ENCODE measurements at regions not wholly inside any gene's neighbourhood (a gene's known extent, or its start where the extent isn't known, plus 50 kb on each side); places are given as distances from the start of the nearest gene placed in this dataset.
"Not testable (repeated sequence)": the region's sequence is repeated elsewhere in the genome, so short reads cannot be mapped to it uniquely, and the experiment has no call there.

DNA sequence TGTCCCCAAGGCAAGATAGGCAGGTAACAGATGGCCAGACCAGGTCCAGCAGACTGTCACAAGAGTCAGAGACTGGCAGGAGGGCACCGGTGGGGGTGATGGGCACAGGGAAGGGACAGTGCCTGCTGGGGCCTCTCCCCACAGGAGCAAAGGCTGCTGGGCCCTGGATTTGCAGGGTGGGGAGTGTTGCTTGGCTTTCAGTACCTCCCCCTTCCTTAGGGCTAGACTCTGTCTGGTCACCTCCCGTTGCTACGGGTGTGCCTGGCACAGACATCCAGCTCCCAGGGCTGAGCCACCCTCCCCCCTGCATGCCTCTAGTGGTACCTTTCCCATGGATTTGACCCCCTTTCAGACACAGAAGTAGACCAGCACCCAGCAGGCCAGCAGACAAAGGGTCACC, 205.7 kb upstream of the TP53TG3 start:
- H3K27me3 ChIP-seq (ENCODE audit: insufficient read depth); H3K9me2 ChIP-seq; H3K4me1 ChIP-seq (ENCODE audit: control insufficient read depth in 1 of 2, insufficient read depth in 2 of 2, low read depth in 1 of 2, low read length in 1 of 2); POLR2A ChIA-PET; H3K79me2 ChIP-seq (ENCODE audit: insufficient read depth); H3K27ac ChIP-seq (ENCODE audit: low read depth in 2 of 2, low read length in 1 of 2); H3K4me2 ChIP-seq; H3K9me3 ChIP-seq; H3K9ac ChIP-seq; H2AFZ ChIP-seq (ENCODE audit: low read depth); H3F3A ChIP-seq (replicated peaks; ENCODE audit: insufficient read depth); DNase-seq; H4K20me1 ChIP-seq (ENCODE audit: insufficient read depth); CTCF ChIA-PET; H3K36me3 ChIP-seq (replicated peaks in 1 of 2; ENCODE audit: control insufficient read depth in 1 of 2, insufficient read depth in 2 of 2, low read length in 1 of 2); H3K4me3 ChIP-seq (ENCODE audit: low read depth in 2 of 2, low read length in 1 of 2): not testable (repeated sequence)
- WGBS (ENCODE audit: low lambda C conversion rate), result 31% methylated on average over 2 of the region's 3 CpGs

DNA sequence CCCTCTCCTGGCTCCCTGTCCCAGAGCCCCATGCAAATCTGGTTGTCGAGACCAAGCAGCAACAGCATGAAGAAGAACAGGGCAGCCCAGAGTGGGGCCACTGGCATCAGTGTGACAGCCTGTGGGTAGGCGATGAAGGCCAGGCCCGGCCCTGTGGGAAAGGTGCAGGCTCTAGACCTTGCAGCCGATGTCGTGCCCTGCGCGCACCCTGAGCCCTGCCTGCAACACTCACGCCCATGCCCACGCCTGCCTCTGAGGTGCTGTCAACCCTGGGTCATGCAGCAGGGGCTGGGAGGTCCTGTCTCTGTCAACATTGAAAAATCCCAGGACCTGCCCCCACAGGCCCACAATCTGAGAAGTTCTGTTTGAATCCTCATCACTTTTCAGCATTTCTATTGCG, 204.0 kb upstream of the TP53TG3 start:
- H3K4me3 ChIP-seq (ENCODE audit: low read depth in 2 of 2, low read length in 1 of 2); H3K27ac ChIP-seq (ENCODE audit: low read depth in 2 of 2, low read length in 1 of 2); H3K79me2 ChIP-seq (ENCODE audit: insufficient read depth); H3K9ac ChIP-seq; H3K4me1 ChIP-seq (ENCODE audit: control insufficient read depth in 1 of 2, insufficient read depth in 2 of 2, low read depth in 1 of 2, low read length in 1 of 2); H3K4me2 ChIP-seq; H2AFZ ChIP-seq (ENCODE audit: low read depth); H3K27me3 ChIP-seq (ENCODE audit: insufficient read depth); H3K36me3 ChIP-seq (replicated peaks in 1 of 2; ENCODE audit: control insufficient read depth in 1 of 2, insufficient read depth in 2 of 2, low read length in 1 of 2); CTCF ChIA-PET; H3K9me3 ChIP-seq; DNase-seq; H4K20me1 ChIP-seq (ENCODE audit: insufficient read depth); H3F3A ChIP-seq (replicated peaks; ENCODE audit: insufficient read depth); POLR2A ChIA-PET; H3K9me2 ChIP-seq: not testable (repeated sequence)
- WGBS (ENCODE audit: low lambda C conversion rate), result no CpG with 5 or more reads among the region's 10 CpGs

- H3F3A ChIP-seq (replicated peaks; ENCODE audit: insufficient read depth); POLR2A ChIA-PET; H3K4me2 ChIP-seq; H3K4me3 ChIP-seq (ENCODE audit: low read depth in 2 of 2, low read length in 1 of 2); H3K79me2 ChIP-seq (ENCODE audit: insufficient read depth); H3K27ac ChIP-seq (ENCODE audit: low read depth in 2 of 2, low read length in 1 of 2); CTCF ChIA-PET; DNase-seq; H3K27me3 ChIP-seq (ENCODE audit: insufficient read depth); H3K4me1 ChIP-seq (ENCODE audit: control insufficient read depth in 1 of 2, insufficient read depth in 2 of 2, low read depth in 1 of 2, low read length in 1 of 2); H3K36me3 ChIP-seq (replicated peaks in 1 of 2; ENCODE audit: control insufficient read depth in 1 of 2, insufficient read depth in 2 of 2, low read length in 1 of 2); H4K20me1 ChIP-seq (ENCODE audit: insufficient read depth); H3K9ac ChIP-seq; H3K9me3 ChIP-seq; H2AFZ ChIP-seq (ENCODE audit: low read depth); H3K9me2 ChIP-seq: not testable (repeated sequence)
- no CpG with 5 or more reads among the region's 5 CpGs for WGBS (ENCODE audit: low lambda C conversion rate)
These were observed 200.8 kb upstream of the TP53TG3 start for GRCh38 chr16:32876718-32877117.

- H4K20me1 ChIP-seq (ENCODE audit: insufficient read depth); H3F3A ChIP-seq (replicated peaks; ENCODE audit: insufficient read depth); H3K9me3 ChIP-seq; H3K27ac ChIP-seq (ENCODE audit: low read depth in 2 of 2, low read length in 1 of 2); H3K4me2 ChIP-seq; H2AFZ ChIP-seq (ENCODE audit: low read depth); H3K4me1 ChIP-seq (ENCODE audit: control insufficient read depth in 1 of 2, insufficient read depth in 2 of 2, low read depth in 1 of 2, low read length in 1 of 2); CTCF ChIA-PET; H3K4me3 ChIP-seq (ENCODE audit: low read depth in 2 of 2, low read length in 1 of 2); H3K79me2 ChIP-seq (ENCODE audit: insufficient read depth); H3K27me3 ChIP-seq (ENCODE audit: insufficient read depth); DNase-seq; H3K9ac ChIP-seq; H3K36me3 ChIP-seq (replicated peaks in 1 of 2; ENCODE audit: control insufficient read depth in 1 of 2, insufficient read depth in 2 of 2, low read length in 1 of 2); H3K9me2 ChIP-seq; POLR2A ChIA-PET: not testable (repeated sequence)
- no CpG with 5 or more reads among the region's 10 CpGs for WGBS (ENCODE audit: low lambda C conversion rate)
These were observed 197.8 kb upstream of the TP53TG3 start for GRCh38 chr16:32873783-32874182.

GRCh38 chr16:32873120-32873519, 197.2 kb upstream of the TP53TG3 start:
- no CpG with 5 or more reads among the region's 8 CpGs for WGBS (ENCODE audit: low lambda C conversion rate)
- H3K4me2 ChIP-seq; DNase-seq; H3K79me2 ChIP-seq (ENCODE audit: insufficient read depth); H3K27me3 ChIP-seq (ENCODE audit: insufficient read depth); CTCF ChIA-PET; H3K4me3 ChIP-seq (ENCODE audit: low read depth in 2 of 2, low read length in 1 of 2); H3K9me2 ChIP-seq; H3K9ac ChIP-seq; H3K4me1 ChIP-seq (ENCODE audit: control insufficient read depth in 1 of 2, insufficient read depth in 2 of 2, low read depth in 1 of 2, low read length in 1 of 2); H4K20me1 ChIP-seq (ENCODE audit: insufficient read depth); H3K9me3 ChIP-seq; H3F3A ChIP-seq (replicated peaks; ENCODE audit: insufficient read depth); H3K36me3 ChIP-seq (replicated peaks in 1 of 2; ENCODE audit: control insufficient read depth in 1 of 2, insufficient read depth in 2 of 2, low read length in 1 of 2); POLR2A ChIA-PET; H2AFZ ChIP-seq (ENCODE audit: low read depth); H3K27ac ChIP-seq (ENCODE audit: low read depth in 2 of 2, low read length in 1 of 2): not testable (repeated sequence)

GRCh38 chr16:32870628-32871027, 194.7 kb upstream of the TP53TG3 start:
- H3K4me3 ChIP-seq (ENCODE audit: low read depth in 2 of 2, low read length in 1 of 2); H3K9me3 ChIP-seq; H3K27ac ChIP-seq (ENCODE audit: low read depth in 2 of 2, low read length in 1 of 2); POLR2A ChIA-PET; H3K4me1 ChIP-seq (ENCODE audit: control insufficient read depth in 1 of 2, insufficient read depth in 2 of 2, low read depth in 1 of 2, low read length in 1 of 2); H3K36me3 ChIP-seq (replicated peaks in 1 of 2; ENCODE audit: control insufficient read depth in 1 of 2, insufficient read depth in 2 of 2, low read length in 1 of 2); H3K27me3 ChIP-seq (ENCODE audit: insufficient read depth); H3K9me2 ChIP-seq; H3K79me2 ChIP-seq (ENCODE audit: insufficient read depth); H2AFZ ChIP-seq (ENCODE audit: low read depth); CTCF ChIA-PET; DNase-seq; H3F3A ChIP-seq (replicated peaks; ENCODE audit: insufficient read depth); H3K9ac ChIP-seq; H4K20me1 ChIP-seq (ENCODE audit: insufficient read depth); H3K4me2 ChIP-seq: not testable (repeated sequence)
- no CpG with 5 or more reads among the region's 17 CpGs for WGBS (ENCODE audit: low lambda C conversion rate)

DNA sequence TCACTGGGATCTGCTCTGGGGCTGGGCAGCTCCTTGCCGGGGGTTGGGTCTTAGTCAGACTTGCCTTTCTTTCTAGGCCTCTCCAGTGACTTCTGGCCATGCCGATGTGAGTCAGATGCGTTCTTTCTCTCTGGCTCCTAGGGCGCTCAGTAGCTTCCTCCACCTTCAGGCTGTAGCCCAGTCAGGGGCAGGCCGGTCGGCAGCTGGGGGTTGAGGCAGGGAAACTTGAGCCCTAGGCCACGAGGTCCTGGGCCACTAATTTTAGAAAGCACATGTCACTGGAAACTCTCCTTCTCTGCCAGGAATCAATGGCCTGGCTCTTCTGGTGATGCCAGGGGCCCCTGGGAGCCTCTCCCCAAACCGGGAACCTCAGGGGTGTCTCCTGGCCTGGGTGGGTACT, 192.4 kb upstream of the TP53TG3 start:
- H3K9ac ChIP-seq; H3K27me3 ChIP-seq (ENCODE audit: insufficient read depth); H3K79me2 ChIP-seq (ENCODE audit: insufficient read depth); H3K36me3 ChIP-seq (replicated peaks in 1 of 2; ENCODE audit: control insufficient read depth in 1 of 2, insufficient read depth in 2 of 2, low read length in 1 of 2); H3K4me3 ChIP-seq (ENCODE audit: low read depth in 2 of 2, low read length in 1 of 2); POLR2A ChIA-PET; H4K20me1 ChIP-seq (ENCODE audit: insufficient read depth); H3K9me3 ChIP-seq; CTCF ChIA-PET; DNase-seq; H3K4me1 ChIP-seq (ENCODE audit: control insufficient read depth in 1 of 2, insufficient read depth in 2 of 2, low read depth in 1 of 2, low read length in 1 of 2); H3K4me2 ChIP-seq; H3F3A ChIP-seq (replicated peaks; ENCODE audit: insufficient read depth); H2AFZ ChIP-seq (ENCODE audit: low read depth); H3K27ac ChIP-seq (ENCODE audit: low read depth in 2 of 2, low read length in 1 of 2); H3K9me2 ChIP-seq: not testable (repeated sequence)
- WGBS (ENCODE audit: low lambda C conversion rate), result 57% methylated on average over 4 of the region's 8 CpGs

Data from SK-N-SH (cell line).